OCI-LY1 (cell line): ENCODE measurements at regions not wholly inside any gene's neighbourhood (a gene's known extent, or its start where the extent isn't known, plus 50 kb on each side); places are given as distances from the start of the nearest gene placed in this dataset.

Source experiments
- H2AFZ ChIP-seq: fragments of 200-600 bp; sonication (generic), shearing (Covaris generic); 2 replicates; pipeline ENCODE4 v1.6.0; 2014; ENCODE audit warnings: antibody characterized with exemption, mild to moderate bottlenecking, low read length
- H3F3A ChIP-seq: fragments of 200-600 bp; sonication (generic), shearing (Covaris generic); 2 replicates; pipeline ENCODE4 v1.6.0; 2014; ENCODE audit warnings: mild to moderate bottlenecking, antibody characterized with exemption, low read length, moderate library complexity; ENCODE audit not compliant: insufficient read depth
- H3K27ac ChIP-seq: fragments of 200-600 bp; sonication (generic); 2 replicates; pipeline ENCODE4 v1.5.1; 2014; ENCODE audit warnings: low read length, mixed run types, mild to moderate bottlenecking, low read depth; ENCODE audit not compliant: poor library complexity, severe bottlenecking
- H3K27me3 ChIP-seq: fragments of 200-600 bp; sonication (generic); 2 replicates; pipeline ENCODE4 v1.6.0; 2014; ENCODE audit warnings: antibody characterized with exemption, mild to moderate bottlenecking, low read length, moderate library complexity; ENCODE audit not compliant: insufficient read depth
- H3K36me3 ChIP-seq: fragments of 200-600 bp; sonication (generic); 2 replicates; pipeline ENCODE4 v1.6.1; 2014; ENCODE audit warnings: mild to moderate bottlenecking, antibody characterized with exemption, low read length, moderate library complexity, mixed read lengths; ENCODE audit not compliant: insufficient read depth
- H3K4me1 ChIP-seq: fragments of 200-600 bp; sonication (generic); 2 replicates; pipeline ENCODE4 v1.5.1; 2014; ENCODE audit warnings: mild to moderate bottlenecking, low read length, moderate library complexity; ENCODE audit not compliant: insufficient read depth, severe bottlenecking
- H3K4me2 ChIP-seq: fragments of 200-600 bp; sonication (generic), shearing (Covaris generic); 2 replicates; pipeline ENCODE4 v1.6.1; 2014; ENCODE audit warnings: low read length
- H3K4me3 ChIP-seq: fragments of 200-600 bp; sonication (generic); 2 replicates; pipeline ENCODE4 v1.5.1; 2014; ENCODE audit warnings: low read length, low read depth, mild to moderate bottlenecking, mixed read lengths; ENCODE audit not compliant: poor library complexity, severe bottlenecking
- H3K79me2 ChIP-seq: fragments of 200-600 bp; shearing (Covaris generic); 2 replicates; pipeline ENCODE4 v1.6.1; 2016; ENCODE audit warnings: mixed run types, low read length, mixed read lengths; ENCODE audit not compliant: insufficient read depth
- H3K9ac ChIP-seq: fragments of 200-600 bp; sonication (generic), shearing (Covaris generic); 2 replicates; pipeline ENCODE4 v1.6.1; 2014; ENCODE audit warnings: mild to moderate bottlenecking, low read length, mixed read lengths
- H3K9me2 ChIP-seq: fragments of 200-600 bp; sonication (generic), shearing (Covaris generic); 2 replicates; pipeline ENCODE4 v1.6.1; 2014; ENCODE audit warnings: low read depth, mild to moderate bottlenecking, low read length, mixed read lengths
- H3K9me3 ChIP-seq: fragments of 200-600 bp; shearing (Covaris generic); 2 replicates; pipeline ENCODE4 v1.6.1; 2014; ENCODE audit warnings: low read length, mixed read lengths
- H4K20me1 ChIP-seq: fragments of 200-600 bp; sonication (generic), shearing (Covaris generic); 2 replicates; pipeline ENCODE4 v1.6.0; 2016; ENCODE audit warnings: mild to moderate bottlenecking, low read length; ENCODE audit not compliant: insufficient read depth
- EZH2 ChIP-seq: fragments of 200-600 bp; sonication (generic), shearing (Covaris generic); IDR thresholded peaks from 2 replicates; pipeline ENCODE4 v1.8.0; 2017; ENCODE audit warnings: borderline replicate concordance, mixed run types, mild to moderate bottlenecking, antibody characterized with exemption, low read length, moderate library complexity, mixed read lengths
- TF ChIP-seq, protein P1 (sequence below): fragments of 200-600 bp; sonication (generic), shearing (Covaris generic); IDR thresholded peaks from 2 replicates; pipeline ENCODE4 v1.5.1; 2017; ENCODE audit warnings: mild to moderate bottlenecking, antibody characterized with exemption, low read length, moderate library complexity, mixed read lengths

DNA sequence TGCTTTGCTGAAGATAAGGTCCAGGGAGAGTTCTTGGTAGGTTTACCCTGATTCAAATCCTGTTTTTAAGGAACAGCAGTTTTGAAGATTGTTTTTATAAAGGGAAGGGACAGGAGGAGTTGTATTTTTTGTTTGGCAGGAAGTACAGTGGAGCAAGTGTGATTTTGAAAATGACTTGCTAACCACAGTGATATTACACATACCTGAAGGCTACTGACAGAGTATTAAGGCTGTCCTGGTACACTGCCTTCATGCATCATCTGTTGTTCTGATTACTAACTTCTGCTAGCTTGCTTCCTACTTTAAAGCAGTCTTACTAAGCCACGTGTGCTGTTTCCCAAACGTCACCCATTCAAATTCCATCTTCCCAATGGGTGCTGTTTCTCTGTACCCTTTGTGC lies 559.5 kb upstream of the SGCD start:
- Histone ChIP-seq H3K4me2 (no peak overlapping the region), H3K9me3 (no peaks in the 10 kb centered on the region), H3K79me2 (no peaks in the 10 kb centered on the region), H3K27ac (no peak overlapping the region), H3K9ac (no peak overlapping the region), H3K4me1 (no peaks in the 10 kb centered on the region), H4K20me1 (no peaks in the 10 kb centered on the region), H3K9me2 (no peaks in the 10 kb centered on the region), H3K27me3 (no peaks in the 10 kb centered on the region), H3F3A (no peaks in the 10 kb centered on the region), H3K36me3 (no peaks in the 10 kb centered on the region), H2AFZ (no peak overlapping the region), H3K4me3 (no peak overlapping the region)
- no peak for TF ChIP-seq EZH2
- TF ChIP-seq, protein P1, sequence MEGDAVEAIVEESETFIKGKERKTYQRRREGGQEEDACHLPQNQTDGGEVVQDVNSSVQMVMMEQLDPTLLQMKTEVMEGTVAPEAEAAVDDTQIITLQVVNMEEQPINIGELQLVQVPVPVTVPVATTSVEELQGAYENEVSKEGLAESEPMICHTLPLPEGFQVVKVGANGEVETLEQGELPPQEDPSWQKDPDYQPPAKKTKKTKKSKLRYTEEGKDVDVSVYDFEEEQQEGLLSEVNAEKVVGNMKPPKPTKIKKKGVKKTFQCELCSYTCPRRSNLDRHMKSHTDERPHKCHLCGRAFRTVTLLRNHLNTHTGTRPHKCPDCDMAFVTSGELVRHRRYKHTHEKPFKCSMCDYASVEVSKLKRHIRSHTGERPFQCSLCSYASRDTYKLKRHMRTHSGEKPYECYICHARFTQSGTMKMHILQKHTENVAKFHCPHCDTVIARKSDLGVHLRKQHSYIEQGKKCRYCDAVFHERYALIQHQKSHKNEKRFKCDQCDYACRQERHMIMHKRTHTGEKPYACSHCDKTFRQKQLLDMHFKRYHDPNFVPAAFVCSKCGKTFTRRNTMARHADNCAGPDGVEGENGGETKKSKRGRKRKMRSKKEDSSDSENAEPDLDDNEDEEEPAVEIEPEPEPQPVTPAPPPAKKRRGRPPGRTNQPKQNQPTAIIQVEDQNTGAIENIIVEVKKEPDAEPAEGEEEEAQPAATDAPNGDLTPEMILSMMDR, result no peak

DNA sequence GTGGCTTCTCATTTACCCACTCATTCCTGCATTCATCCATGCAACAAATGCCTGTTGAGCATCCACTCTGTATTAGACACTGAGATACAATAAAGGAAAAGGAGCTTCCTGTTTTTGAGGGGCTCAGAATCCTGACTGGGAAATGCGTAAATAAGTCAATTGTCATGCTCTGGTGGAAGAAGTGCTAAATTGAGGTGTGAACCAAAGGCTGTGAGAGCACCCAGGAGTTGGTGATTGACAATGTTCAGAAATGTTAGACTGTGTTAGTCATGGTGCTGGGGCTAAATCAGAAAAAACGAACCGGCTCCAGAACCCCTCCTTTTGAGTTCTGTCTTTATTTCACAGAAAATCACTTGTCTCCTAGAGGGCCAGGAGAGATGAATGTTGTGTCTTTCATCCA lies 558.6 kb upstream of the SGCD start:
- no peaks in the 10 kb centered on the region for H3K27me3 ChIP-seq
- H3K4me1 ChIP-seq, result no peaks in the 10 kb centered on the region
- H3K79me2 ChIP-seq, result no peaks in the 10 kb centered on the region
- no peak overlapping the region for H3K4me3 ChIP-seq
- no peaks in the 10 kb centered on the region for H4K20me1 ChIP-seq
- TF ChIP-seq EZH2, result no peak
- TF ChIP-seq, protein P1, result no peak
- no peaks in the 10 kb centered on the region for H3K9me3 ChIP-seq
- no peak overlapping the region for H3K27ac ChIP-seq
- H3K4me2 ChIP-seq, result no peak overlapping the region
- no peak overlapping the region for H3K9ac ChIP-seq
- no peaks in the 10 kb centered on the region for H3F3A ChIP-seq
- no peaks in the 10 kb centered on the region for H3K36me3 ChIP-seq
- no peaks in the 10 kb centered on the region for H3K9me2 ChIP-seq
- no peak overlapping the region for H2AFZ ChIP-seq

DNA sequence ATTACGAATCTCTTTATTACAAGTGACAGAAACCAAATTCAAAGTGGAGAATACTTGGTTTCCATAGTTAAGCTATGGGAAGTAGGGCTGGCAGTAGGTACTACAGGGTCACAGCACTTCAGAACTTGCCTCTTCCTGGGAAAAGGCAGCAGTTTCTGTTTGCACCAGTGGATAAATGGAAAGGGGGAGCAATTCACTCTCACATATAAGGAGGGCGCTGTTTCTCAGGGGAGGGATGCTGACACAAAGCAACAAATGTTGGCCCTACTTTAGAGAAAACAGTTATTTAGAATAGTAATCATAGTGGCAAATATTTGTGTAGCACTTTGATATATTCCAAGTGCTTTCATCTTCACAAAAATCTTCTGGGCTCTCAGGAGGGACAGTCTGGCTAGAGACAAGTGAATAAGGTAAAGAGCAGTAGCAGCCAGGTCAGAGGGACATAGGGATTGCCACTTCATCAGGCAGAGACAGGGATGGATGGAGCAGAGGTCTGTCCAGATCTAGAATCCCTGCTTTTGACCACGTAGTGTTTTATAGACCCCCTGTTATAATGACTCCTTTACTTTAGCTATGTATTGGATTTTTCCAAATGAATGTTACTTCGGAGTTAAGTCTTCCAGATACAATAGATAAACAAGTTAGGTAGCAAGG lies 554.8 kb upstream of the SGCD start:
- H3K4me2 ChIP-seq, result no peak overlapping the region
- H3K4me1 ChIP-seq, result no peaks in the 10 kb centered on the region
- no peaks in the 10 kb centered on the region for H3K79me2 ChIP-seq
- H3K9me3 ChIP-seq, result no peaks in the 10 kb centered on the region
- H2AFZ ChIP-seq, result no peak overlapping the region
- no peaks in the 10 kb centered on the region for H4K20me1 ChIP-seq
- H3F3A ChIP-seq, result no peaks in the 10 kb centered on the region
- no peaks in the 10 kb centered on the region for H3K9me2 ChIP-seq
- TF ChIP-seq, protein P1, result no peak
- TF ChIP-seq EZH2, result no peak
- H3K4me3 ChIP-seq, result no peak overlapping the region
- no peaks in the 10 kb centered on the region for H3K27me3 ChIP-seq
- no peak overlapping the region for H3K27ac ChIP-seq
- H3K36me3 ChIP-seq, result no peaks in the 10 kb centered on the region
- no peak overlapping the region for H3K9ac ChIP-seq
